RWPE2 (cell line): ENCODE measurements at regions not wholly inside any gene's neighbourhood (a gene's known extent, or its start where the extent isn't known, plus 50 kb on each side); places are given as distances from the start of the nearest gene placed in this dataset.

Experiments used
- ATAC-seq: fragments of 200-7000 bp; cut with Tn5 transposase; 3 replicates; pipeline ENCODE4 v1.9.1; 2021; ENCODE audit warnings: low read depth
- DNase-seq: peaks from one replicate; pipeline ENCODE4 v3.0.0-alpha.2; 2020; ENCODE audit warnings: low spot score
- H3K27ac ChIP-seq: fragments of 450-650 bp; 2 replicates; pipeline ENCODE4 v1.5.1; 2017; ENCODE audit warnings: mild to moderate bottlenecking; ENCODE audit not compliant: poor library complexity, severe bottlenecking
- H3K27me3 ChIP-seq: fragments of 250-450 bp; sonication (Bioruptor Pico); 2 replicates; pipeline ENCODE4 v1.5.1; 2021; ENCODE audit warnings: mild to moderate bottlenecking, moderate library complexity; ENCODE audit not compliant: insufficient read depth, poor library complexity, severe bottlenecking
- H3K36me3 ChIP-seq: fragments of 250-450 bp; sonication (Bioruptor Pico); 2 replicates; pipeline ENCODE4 v1.5.1; 2020; ENCODE audit warnings: low read depth, mild to moderate bottlenecking, moderate library complexity
- H3K4me1 ChIP-seq: fragments of 250-450 bp; sonication (Bioruptor Pico); 2 replicates; pipeline ENCODE4 v1.5.1; 2021; ENCODE audit warnings: mild to moderate bottlenecking, moderate library complexity; ENCODE audit not compliant: insufficient read depth, poor library complexity, severe bottlenecking
- H3K4me3 ChIP-seq: fragments of 250-450 bp; sonication (Bioruptor Pico); 2 replicates; pipeline ENCODE4 v1.5.1; 2021; ENCODE audit warnings: mild to moderate bottlenecking, moderate library complexity; ENCODE audit not compliant: severe bottlenecking
- H3K9me3 ChIP-seq: fragments of 250-450 bp; sonication (Bioruptor Pico); 2 replicates; pipeline ENCODE4 v1.5.1; 2021; ENCODE audit warnings: mild to moderate bottlenecking, moderate library complexity; ENCODE audit not compliant: severe bottlenecking
- TF ChIP-seq, protein P1 (sequence below): fragments of 450-650 bp; IDR thresholded peaks from one replicate; pipeline ENCODE4 v1.5.1; 2017; ENCODE audit warnings: mild to moderate bottlenecking, moderate library complexity; ENCODE audit not compliant: poor library complexity, severe bottlenecking

DNA sequence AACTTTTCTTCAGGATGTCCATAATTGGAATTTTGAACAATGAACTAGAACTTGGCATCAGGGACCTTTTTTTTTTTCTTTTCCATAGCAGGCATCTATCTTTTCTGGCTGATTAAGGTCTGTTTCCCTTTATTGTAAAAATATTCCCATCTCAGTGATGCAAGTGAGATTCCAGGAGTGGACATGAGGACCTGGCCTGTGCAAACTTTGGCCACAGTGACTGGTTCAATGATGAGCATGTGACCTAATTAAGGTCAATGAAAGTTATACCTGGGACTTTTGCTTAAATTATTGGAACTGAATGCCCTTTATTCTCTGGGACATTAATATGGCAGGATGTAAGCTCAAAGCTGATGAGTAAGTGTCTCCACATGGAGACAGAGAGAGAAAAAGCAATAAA is 83.8 kb downstream of the DIO2 start:
- Histone ChIP-seq H3K4me3 (no peak overlapping the region), H3K4me1 (no peaks in the 10 kb centered on the region), H3K36me3 (no peaks in the 10 kb centered on the region), H3K9me3 (no peaks in the 10 kb centered on the region), H3K27me3 (no peaks in the 10 kb centered on the region), H3K27ac (no peak overlapping the region)
- TF ChIP-seq, protein P1, sequence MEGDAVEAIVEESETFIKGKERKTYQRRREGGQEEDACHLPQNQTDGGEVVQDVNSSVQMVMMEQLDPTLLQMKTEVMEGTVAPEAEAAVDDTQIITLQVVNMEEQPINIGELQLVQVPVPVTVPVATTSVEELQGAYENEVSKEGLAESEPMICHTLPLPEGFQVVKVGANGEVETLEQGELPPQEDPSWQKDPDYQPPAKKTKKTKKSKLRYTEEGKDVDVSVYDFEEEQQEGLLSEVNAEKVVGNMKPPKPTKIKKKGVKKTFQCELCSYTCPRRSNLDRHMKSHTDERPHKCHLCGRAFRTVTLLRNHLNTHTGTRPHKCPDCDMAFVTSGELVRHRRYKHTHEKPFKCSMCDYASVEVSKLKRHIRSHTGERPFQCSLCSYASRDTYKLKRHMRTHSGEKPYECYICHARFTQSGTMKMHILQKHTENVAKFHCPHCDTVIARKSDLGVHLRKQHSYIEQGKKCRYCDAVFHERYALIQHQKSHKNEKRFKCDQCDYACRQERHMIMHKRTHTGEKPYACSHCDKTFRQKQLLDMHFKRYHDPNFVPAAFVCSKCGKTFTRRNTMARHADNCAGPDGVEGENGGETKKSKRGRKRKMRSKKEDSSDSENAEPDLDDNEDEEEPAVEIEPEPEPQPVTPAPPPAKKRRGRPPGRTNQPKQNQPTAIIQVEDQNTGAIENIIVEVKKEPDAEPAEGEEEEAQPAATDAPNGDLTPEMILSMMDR = no peak
- DNase-seq (no peak), ATAC-seq (no peak)

DNA sequence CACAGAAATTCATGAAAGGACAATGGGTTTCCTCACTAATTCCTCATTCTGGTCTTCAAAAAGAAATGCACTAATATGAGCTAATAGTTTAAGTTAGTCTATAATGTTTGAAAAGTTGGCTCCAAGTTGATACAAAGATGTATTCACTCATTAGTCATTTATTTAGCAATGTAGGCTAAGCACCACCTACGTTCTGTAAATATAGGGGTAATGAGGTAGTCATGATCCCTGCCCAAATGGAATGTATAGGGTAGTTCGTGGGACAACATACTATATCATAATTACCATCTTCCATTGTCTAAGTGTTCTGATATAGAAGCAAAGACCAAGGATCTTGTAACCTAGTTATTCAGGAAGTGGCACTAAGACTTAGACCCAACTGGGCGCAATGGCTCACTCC is 86.5 kb downstream of the DIO2 start:
- no peaks in the 10 kb centered on the region for H3K4me1 ChIP-seq
- H3K36me3 ChIP-seq = no peaks in the 10 kb centered on the region
- no peak for DNase-seq
- no peak overlapping the region for H3K27ac ChIP-seq
- ATAC-seq = peak; percentile 64
- no peak overlapping the region for H3K4me3 ChIP-seq
- TF ChIP-seq, protein P1 = no peak
- no peaks in the 10 kb centered on the region for H3K27me3 ChIP-seq
- H3K9me3 ChIP-seq = no peaks in the 10 kb centered on the region

DNA sequence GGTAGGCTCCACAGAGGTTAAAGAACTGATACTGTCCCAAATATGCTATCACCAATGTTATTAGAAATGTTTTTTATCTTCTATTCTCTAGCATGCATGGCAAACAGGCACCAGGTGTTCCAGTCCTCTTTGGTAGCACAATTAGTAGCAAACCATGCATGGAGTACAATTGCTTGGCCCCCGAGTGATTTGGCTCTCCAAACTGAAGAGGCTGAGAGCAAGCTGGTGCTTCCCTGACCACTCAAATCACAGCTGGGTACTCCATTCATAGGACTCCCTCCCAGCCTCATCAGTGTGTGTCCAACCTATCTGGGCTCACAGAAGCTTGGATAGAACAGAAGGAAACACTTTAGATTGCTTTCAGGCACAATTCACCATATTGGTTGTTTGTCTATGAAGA is 93.4 kb downstream of the DIO2 start:
- H3K9me3 ChIP-seq = no peaks in the 10 kb centered on the region
- H3K4me3 ChIP-seq = no peak overlapping the region
- no peaks in the 10 kb centered on the region for H3K27me3 ChIP-seq
- no peak overlapping the region for H3K27ac ChIP-seq
- no peaks in the 10 kb centered on the region for H3K36me3 ChIP-seq
- TF ChIP-seq, protein P1 = no peak
- no peaks in the 10 kb centered on the region for H3K4me1 ChIP-seq
- ATAC-seq (no peak), DNase-seq (no peak)

DNA sequence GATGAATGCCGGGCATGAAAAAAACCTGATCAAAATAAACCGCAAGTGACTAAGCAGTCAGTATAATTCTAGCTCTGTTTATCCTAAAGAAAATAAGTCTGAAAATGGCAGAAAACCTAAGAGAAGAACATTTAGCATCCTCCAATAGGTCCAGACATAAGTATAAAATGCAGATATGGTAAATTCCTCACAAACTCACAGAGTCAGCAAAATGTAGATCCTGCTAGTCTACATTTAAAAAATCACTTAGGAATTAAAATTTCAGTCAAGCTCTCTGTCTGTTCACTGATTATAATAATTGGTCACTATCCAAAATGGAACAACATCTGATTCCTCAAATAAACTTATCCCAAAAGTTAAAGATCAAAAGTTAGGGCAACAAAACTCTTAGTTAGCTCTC is 95.1 kb downstream of the DIO2 start:
- ATAC-seq (no peak), DNase-seq (no peak)
- TF ChIP-seq, protein P1 = no peak
- H3K36me3 ChIP-seq = no peaks in the 10 kb centered on the region
- H3K27ac ChIP-seq = no peak overlapping the region
- no peaks in the 10 kb centered on the region for H3K9me3 ChIP-seq
- H3K27me3 ChIP-seq = peaks cover 2% of the 10 kb centered on the region
- no peak overlapping the region for H3K4me3 ChIP-seq
- no peaks in the 10 kb centered on the region for H3K4me1 ChIP-seq

DNA sequence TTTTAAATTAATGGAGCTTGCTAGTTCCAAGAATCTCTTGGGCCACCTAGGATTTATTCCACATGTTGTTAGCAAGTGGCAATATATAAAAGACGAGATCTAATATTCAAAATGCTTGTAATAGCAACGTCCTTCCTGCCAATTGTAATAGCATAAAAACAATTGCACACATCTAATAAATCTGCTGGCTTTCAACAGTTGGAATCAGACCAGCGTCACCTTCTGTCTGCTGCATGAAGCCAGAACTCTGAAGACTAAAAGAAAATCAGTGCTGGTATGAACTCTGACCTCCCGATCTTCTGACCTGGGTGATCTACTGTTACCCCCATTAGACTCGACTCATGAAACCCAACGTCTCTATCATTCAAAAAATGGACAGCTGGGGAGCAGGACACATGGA is 100.6 kb downstream of the DIO2 start:
- ATAC-seq (no peak), DNase-seq (no peak)
- TF ChIP-seq, protein P1 = no peak
- Histone ChIP-seq H3K27ac (no peak overlapping the region), H3K4me1 (no peaks in the 10 kb centered on the region), H3K27me3 (peaks cover 2% of the 10 kb centered on the region), H3K9me3 (no peaks in the 10 kb centered on the region), H3K36me3 (no peaks in the 10 kb centered on the region), H3K4me3 (no peak overlapping the region)
